B cell (primary cell): ENCODE measurements at regions not wholly inside any gene's neighbourhood (a gene's known extent, or its start where the extent isn't known, plus 50 kb on each side); places are given as distances from the start of the nearest gene placed in this dataset.

ENCODE experiments used
- ATAC-seq: fragments of 200-7000 bp; cut with Tn5 transposase; one replicate; pipeline ENCODE4 v1.10.0; 2021; ENCODE audit warnings: low read depth, mild to moderate bottlenecking, moderate number of reproducible peaks, moderate library complexity
- CTCF ChIA-PET: fragments of 350-600 bp; sonication (Branson Sonifier 250); formaldehyde crosslinking; loops from one replicate; lab custom pipeline; 2021; ENCODE audit warnings: antibody characterized with exemption, inconsistent platforms; lab: Charles Lee
- POLR2A ChIA-PET: fragments of 350-600 bp; sonication (Branson Sonifier 250); formaldehyde crosslinking; loops from one replicate; lab custom pipeline; 2021; ENCODE audit warnings: antibody characterized with exemption; lab: Charles Lee
- DNase-seq: peaks from one replicate; pipeline ENCODE4 v3.0.0; 2013
- H2AFZ ChIP-seq: 2 replicates; pipeline ENCODE4 v1.6.1; 2012; ENCODE audit warnings: mild to moderate bottlenecking, low read depth, low read length; ENCODE audit not compliant: insufficient read depth, poor library complexity, severe bottlenecking
- H3K27ac ChIP-seq, 2 donors: 1 replicate in 1 of 2; 2 replicates in 1 of 2; pipeline ENCODE4 v1.5.1; 2012 to 2013; ENCODE audit warnings: low read length in 2 of 2, mild to moderate bottlenecking in 2 of 2, moderate library complexity in 1 of 2
- H3K27me3 ChIP-seq, 4 experiments: fragments of 200-600 bp in 1 of 4; sonication (generic) in 1 of 4; replicated peaks in 1 of 4; 1 replicate in 2 of 4; 2 replicates in 2 of 4; pipeline versions ENCODE4 v1.6.1 to v1.7.0; 2013 to 2016; ENCODE audit warnings: low read length in 3 of 4, mild to moderate bottlenecking in 2 of 4, mixed read lengths in 1 of 4, moderate library complexity in 1 of 4; ENCODE audit not compliant: insufficient read depth in 4 of 4, control insufficient read depth in 3 of 4; ENCODE audit errors: control extremely low read depth in 1 of 4
- H3K36me3 ChIP-seq, 2 experiments: replicated peaks in 1 of 2; 1 replicate in 1 of 2; 2 replicates in 1 of 2; pipeline versions ENCODE4 v1.6.1 to v1.7.1; 2013; ENCODE audit warnings: low read length in 1 of 2; ENCODE audit not compliant: insufficient read depth in 2 of 2, control insufficient read depth in 1 of 2; ENCODE audit errors: control extremely low read depth in 1 of 2, extremely low read depth in 1 of 2
- H3K4me1 ChIP-seq, 2 donors: fragments of 200-600 bp in 1 of 2; sonication (generic) in 1 of 2; 1 replicate in 1 of 2; 2 replicates in 1 of 2; pipeline versions ENCODE4 v1.5.1 to v1.6.1; 2013 to 2017; ENCODE audit warnings: low read length in 2 of 2; ENCODE audit not compliant: control insufficient read depth in 2 of 2, insufficient read depth in 2 of 2
- H3K4me2 ChIP-seq: replicated peaks from 2 replicates; pipeline ENCODE3; 2012; ENCODE audit warnings: mild to moderate bottlenecking, low read depth, low read length; ENCODE audit not compliant: poor library complexity, severe bottlenecking
- H3K4me3 ChIP-seq, 5 experiments: fragments of 200-600 bp in 1 of 5; sonication (generic) in 1 of 5; 1 replicate in 3 of 5; 2 replicates in 2 of 5; pipeline versions ENCODE4 v1.5.1 to v1.7.0; 2011 to 2016; ENCODE audit warnings: low read length in 4 of 5, mild to moderate bottlenecking in 4 of 5, low read depth in 2 of 5, control low read depth in 1 of 5, moderate library complexity in 1 of 5; ENCODE audit not compliant: insufficient read depth in 1 of 5; ENCODE audit errors: control extremely low read depth in 1 of 5, extremely low read depth in 1 of 5
- H3K79me2 ChIP-seq: fragments of 200-600 bp; sonication (generic); one replicate; pipeline ENCODE4 v1.6.0; 2016; ENCODE audit warnings: low read length; ENCODE audit not compliant: control insufficient read depth, insufficient read depth
- H3K9ac ChIP-seq: fragments of 200-600 bp; sonication (generic); 2 replicates; pipeline ENCODE4 v1.6.1; 2017; ENCODE audit warnings: mild to moderate bottlenecking, low read length, moderate library complexity
- H3K9me3 ChIP-seq, 3 donors: one replicate each; pipeline versions ENCODE4 v1.6.1 to v1.7.1; 2013; ENCODE audit warnings: low read length in 2 of 3; ENCODE audit not compliant: control insufficient read depth in 2 of 3, insufficient read depth in 1 of 3; ENCODE audit errors: control extremely low read depth in 1 of 3
- H4K20me1 ChIP-seq: 2 replicates; pipeline ENCODE4 v1.6.0; 2012; ENCODE audit warnings: mild to moderate bottlenecking, low read length; ENCODE audit not compliant: insufficient read depth, control insufficient read depth, poor library complexity, severe bottlenecking
- H3K27ac Mint-ChIP-seq: one replicate; pipeline ENCODE4 v1.8.0; 2021; ENCODE audit warnings: mixed read lengths
- H3K27me3 Mint-ChIP-seq: one replicate; pipeline ENCODE4 v1.8.0; 2021; ENCODE audit warnings: mixed read lengths
- H3K4me1 Mint-ChIP-seq: one replicate; pipeline ENCODE4 v1.8.0; 2021; ENCODE audit warnings: mixed read lengths
- H3K4me3 Mint-ChIP-seq: one replicate; pipeline ENCODE4 v1.8.0; 2021; ENCODE audit warnings: mixed read lengths
- H3K9me3 Mint-ChIP-seq: one replicate; pipeline ENCODE4 v1.8.0; 2022; ENCODE audit warnings: mixed read lengths; ENCODE audit not compliant: insufficient read depth
- EZH2 ChIP-seq: IDR thresholded peaks from 2 replicates; pipeline ENCODE4 v1.6.1; 2012; ENCODE audit warnings: borderline replicate concordance, low read depth, mild to moderate bottlenecking, moderate library complexity, low read length; ENCODE audit not compliant: insufficient read depth, poor library complexity, severe bottlenecking
- WGBS: methylation state at CpG from one replicate; pipeline ENCODE4 v1.1.5; 2013; ENCODE audit warnings: missing lambda C conversion rate; ENCODE audit not compliant: insufficient coverage; 5-methylcytosine and 5-hydroxymethylcytosine counted together
- intact Hi-C: fragments of 100-400 bp; cut with micrococcal nuclease; formaldehyde crosslinking; loops from one replicate; pipeline ENCODE4 v1.10.0; 2022
- TF ChIP-seq, protein P1 (sequence below): fragments of 200-600 bp; IDR thresholded peaks from one replicate; pipeline ENCODE4 v1.8.0; 2022; ENCODE audit warnings: antibody characterized with exemption, mild to moderate bottlenecking

DNA sequence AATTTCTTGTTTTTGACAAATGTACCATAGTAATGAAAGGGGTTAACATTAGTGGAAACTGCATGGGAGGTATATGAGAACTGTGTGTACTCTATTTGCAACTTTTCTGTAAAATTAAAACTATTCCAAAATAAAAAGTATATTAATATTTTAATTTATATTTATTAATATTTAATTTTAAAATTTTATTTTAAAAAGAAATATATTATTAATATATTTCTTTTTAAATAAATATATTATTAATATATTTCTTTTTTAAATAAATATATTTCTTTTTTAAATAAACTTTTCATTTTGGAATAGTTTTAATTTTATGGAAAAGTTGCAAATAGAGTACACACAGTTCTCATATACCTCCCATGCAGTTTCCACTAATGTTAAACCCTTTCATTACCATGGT, 101.1 kb upstream of the SLC7A1 start:
- H3K36me3 ChIP-seq: no peaks in the 10 kb centered on the region
- no peaks in the 10 kb centered on the region for H3K79me2 ChIP-seq
- CTCF ChIA-PET: interaction anchor here (1.1 kb wide), 1 partner anchor 188 kb away, joined by 3 read pairs; no protein-coding TSS in a partner anchor
- no peak overlapping the region for H3K4me2 ChIP-seq
- TF ChIP-seq EZH2: no peak
- peaks cover 0 to 10% (median 3%) of the 10 kb centered on the region in 4 experiments for H3K27me3 ChIP-seq
- no peak overlapping the region for H3K27ac ChIP-seq
- Mint-ChIP-seq H3K27me3 (peaks cover 47% of the 10 kb centered on the region), H3K9me3 (no peaks in the 10 kb centered on the region), H3K4me1 (no peaks in the 10 kb centered on the region), H3K27ac (no peak overlapping the region), H3K4me3 (no peak overlapping the region)
- H3K9ac ChIP-seq: no peak overlapping the region
- no peak overlapping the region for H2AFZ ChIP-seq
- no peaks in the 10 kb centered on the region for H4K20me1 ChIP-seq
- no peaks in the 10 kb centered on the region for H3K4me1 ChIP-seq
- no peak overlapping the region for H3K4me3 ChIP-seq
- no peak for ATAC-seq
- DNase-seq: no peak
- peaks cover 0 to 3% (median 0%) of the 10 kb centered on the region in 3 donors for H3K9me3 ChIP-seq
- POLR2A ChIA-PET: no interaction called here
- intact Hi-C loops: no loop called here

GRCh38 chr13:29693275-29693945, 97.9 kb upstream of the SLC7A1 start:
- no peaks in the 10 kb centered on the region for H3K36me3 ChIP-seq
- TF ChIP-seq EZH2: no peak
- TF ChIP-seq, protein P1, sequence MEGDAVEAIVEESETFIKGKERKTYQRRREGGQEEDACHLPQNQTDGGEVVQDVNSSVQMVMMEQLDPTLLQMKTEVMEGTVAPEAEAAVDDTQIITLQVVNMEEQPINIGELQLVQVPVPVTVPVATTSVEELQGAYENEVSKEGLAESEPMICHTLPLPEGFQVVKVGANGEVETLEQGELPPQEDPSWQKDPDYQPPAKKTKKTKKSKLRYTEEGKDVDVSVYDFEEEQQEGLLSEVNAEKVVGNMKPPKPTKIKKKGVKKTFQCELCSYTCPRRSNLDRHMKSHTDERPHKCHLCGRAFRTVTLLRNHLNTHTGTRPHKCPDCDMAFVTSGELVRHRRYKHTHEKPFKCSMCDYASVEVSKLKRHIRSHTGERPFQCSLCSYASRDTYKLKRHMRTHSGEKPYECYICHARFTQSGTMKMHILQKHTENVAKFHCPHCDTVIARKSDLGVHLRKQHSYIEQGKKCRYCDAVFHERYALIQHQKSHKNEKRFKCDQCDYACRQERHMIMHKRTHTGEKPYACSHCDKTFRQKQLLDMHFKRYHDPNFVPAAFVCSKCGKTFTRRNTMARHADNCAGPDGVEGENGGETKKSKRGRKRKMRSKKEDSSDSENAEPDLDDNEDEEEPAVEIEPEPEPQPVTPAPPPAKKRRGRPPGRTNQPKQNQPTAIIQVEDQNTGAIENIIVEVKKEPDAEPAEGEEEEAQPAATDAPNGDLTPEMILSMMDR: no peak
- H4K20me1 ChIP-seq: no peaks in the 10 kb centered on the region
- H3K9me3 ChIP-seq: peaks cover 0 to 3% (median 0%) of the 10 kb centered on the region in 3 donors
- no peak for ATAC-seq
- no peak for DNase-seq
- Mint-ChIP-seq H3K27ac (no peak overlapping the region), H3K9me3 (no peaks in the 10 kb centered on the region), H3K4me3 (no peak overlapping the region), H3K4me1 (no peaks in the 10 kb centered on the region), H3K27me3 (peaks cover 46% of the 10 kb centered on the region)
- WGBS: 88% methylated on average over 7 of the region's 13 CpGs
- H3K4me3 ChIP-seq: no peak overlapping the region
- no peaks in the 10 kb centered on the region for H3K4me1 ChIP-seq
- H3K27me3 ChIP-seq: peaks cover 0 to 11% (median 4%) of the 10 kb centered on the region in 4 experiments
- no peak overlapping the region for H3K9ac ChIP-seq
- H3K27ac ChIP-seq: no peak overlapping the region
- H2AFZ ChIP-seq: no peak overlapping the region
- no peaks in the 10 kb centered on the region for H3K79me2 ChIP-seq
- ChIA-PET POLR2A (no interaction called here), CTCF (no interaction called here)
- intact Hi-C loops: no loop called here
- no peak overlapping the region for H3K4me2 ChIP-seq
